OCI-LY3 (cell line): ENCODE measurements at regions not wholly inside any gene's neighbourhood (a gene's known extent, or its start where the extent isn't known, plus 50 kb on each side); places are given as distances from the start of the nearest gene placed in this dataset.

Source experiments
- H2AFZ ChIP-seq: fragments of 200-600, 300-600 bp; shearing (Covaris generic); 2 replicates; pipeline ENCODE4 v1.6.0; 2014; ENCODE audit warnings: antibody characterized with exemption, low read depth, low read length
- H3K27ac ChIP-seq: fragments of 200-600, 300-600 bp; sonication (generic); 2 replicates; pipeline ENCODE4 v1.5.1; 2014; ENCODE audit warnings: mild to moderate bottlenecking, low read length, moderate library complexity, mixed read lengths
- H3K27me3 ChIP-seq: fragments of 200-600, 300-600 bp; sonication (generic); 2 replicates; pipeline ENCODE4 v1.6.1; 2014; ENCODE audit warnings: low read depth, low read length, mixed read lengths
- H3K36me3 ChIP-seq: fragments of 200-600, 300-600 bp; sonication (generic); replicated peaks from 2 replicates; pipeline ENCODE3; 2014; ENCODE audit warnings: low read depth, low read length, mixed read lengths
- H3K4me1 ChIP-seq: fragments of 300-600, 200-600 bp; sonication (generic); 2 replicates; pipeline ENCODE4 v1.6.1; 2014; ENCODE audit warnings: low read length, mixed read lengths
- H3K4me2 ChIP-seq: fragments of 200-600, 300-600 bp; sonication (generic); 2 replicates; pipeline ENCODE4 v1.6.1; 2014; ENCODE audit warnings: low read length, mixed read lengths
- H3K4me3 ChIP-seq: fragments of 300-600, 200-600 bp; sonication (generic); 2 replicates; pipeline ENCODE4 v1.5.1; 2014; ENCODE audit warnings: antibody characterized with exemption, mild to moderate bottlenecking, low read length, moderate library complexity
- H3K79me2 ChIP-seq: fragments of 300-600, 200-600 bp; shearing (Covaris generic); 2 replicates; pipeline ENCODE4 v1.6.1; 2014; ENCODE audit warnings: mild to moderate bottlenecking, low read length, mixed read lengths
- H3K9ac ChIP-seq: fragments of 300-600, 200-600 bp; shearing (Covaris generic); 2 replicates; pipeline ENCODE4 v1.6.0; 2014; ENCODE audit warnings: mild to moderate bottlenecking, low read length, moderate library complexity
- H3K9me3 ChIP-seq: fragments of 200-600, 300-600 bp; shearing (Covaris generic); 2 replicates; pipeline ENCODE4 v1.6.1; 2014; ENCODE audit warnings: low read length, mixed read lengths; ENCODE audit not compliant: insufficient read depth
- H4K20me1 ChIP-seq: fragments of 200-600, 300-600 bp; sonication (generic); 2 replicates; pipeline ENCODE4 v1.6.1; 2016; ENCODE audit warnings: low read length, mixed read lengths; ENCODE audit not compliant: insufficient read depth
- CTCF ChIP-seq: fragments of 200-600, 300-600 bp; sonication (generic); IDR thresholded peaks from 2 replicates; pipeline ENCODE4 v1.5.1; 2014; ENCODE audit warnings: antibody characterized with exemption, low read length, low read depth
- EZH2phosphoT487 ChIP-seq: fragments of 200-600 bp; shearing (Covaris generic); IDR thresholded peaks from 2 replicates; pipeline ENCODE4 v1.6.1; 2018; ENCODE audit warnings: antibody characterized with exemption, mixed run types, low read depth

GRCh38 chr5:167049771-167050567 lies 1241.5 kb upstream of the WWC1 start:
- no peak overlapping the region for H3K27ac ChIP-seq

GRCh38 chr5:167050568-167051401 lies 1240.7 kb upstream of the WWC1 start:
- TF ChIP-seq CTCF (peak; percentile 14; the same call in 1 of the 2 replicates), EZH2phosphoT487 (no peak)
- Histone ChIP-seq H3K4me1 (no peaks in the 10 kb centered on the region), H3K79me2 (no peaks in the 10 kb centered on the region), H4K20me1 (no peaks in the 10 kb centered on the region), H3K27me3 (no peaks in the 10 kb centered on the region), H3K9me3 (no peaks in the 10 kb centered on the region), H3K36me3 (no peaks in the 10 kb centered on the region), H3K9ac (no peak overlapping the region), H3K4me3 (no peak overlapping the region), H3K4me2 (no peak overlapping the region), H2AFZ (no peak overlapping the region), H3K27ac (no peak overlapping the region)

More at GRCh38 chr5:167049771-167050567, 1241.5 kb upstream of the WWC1 start:
- no peaks in the 10 kb centered on the region for H3K9me3 ChIP-seq
- TF ChIP-seq EZH2phosphoT487 (no peak), CTCF (no peak)
- H3K79me2 ChIP-seq, result no peaks in the 10 kb centered on the region
- no peaks in the 10 kb centered on the region for H4K20me1 ChIP-seq
- no peaks in the 10 kb centered on the region for H3K27me3 ChIP-seq
- H3K9ac ChIP-seq, result no peak overlapping the region
- H3K4me2 ChIP-seq, result no peak overlapping the region
- no peaks in the 10 kb centered on the region for H3K36me3 ChIP-seq
- H3K4me3 ChIP-seq, result no peak overlapping the region
- H2AFZ ChIP-seq, result no peak overlapping the region
- H3K4me1 ChIP-seq, result no peaks in the 10 kb centered on the region

- Histone ChIP-seq H3K9ac (no peak overlapping the region), H3K4me1 (no peaks in the 10 kb centered on the region), H3K4me2 (no peak overlapping the region), H3K79me2 (no peaks in the 10 kb centered on the region), H3K4me3 (no peak overlapping the region), H3K9me3 (no peaks in the 10 kb centered on the region), H3K27ac (no peak overlapping the region), H3K36me3 (no peaks in the 10 kb centered on the region), H3K27me3 (no peaks in the 10 kb centered on the region), H2AFZ (no peak overlapping the region), H4K20me1 (no peaks in the 10 kb centered on the region)
- TF ChIP-seq EZH2phosphoT487 (no peak), CTCF (no peak)
Observed at GRCh38 chr5:167051402-167051768, 1240.1 kb upstream of the WWC1 start.

- Histone ChIP-seq H3K79me2 (no peaks in the 10 kb centered on the region), H3K4me3 (no peak overlapping the region), H3K9me3 (no peaks in the 10 kb centered on the region), H3K36me3 (no peaks in the 10 kb centered on the region), H4K20me1 (no peaks in the 10 kb centered on the region), H2AFZ (no peak overlapping the region), H3K27me3 (no peaks in the 10 kb centered on the region), H3K4me1 (no peaks in the 10 kb centered on the region), H3K9ac (no peak overlapping the region), H3K27ac (no peak overlapping the region), H3K4me2 (no peak overlapping the region)
- TF ChIP-seq EZH2phosphoT487, result no peak
- no peak for TF ChIP-seq CTCF
Observed at GRCh38 chr5:167052791-167053190, 1238.7 kb upstream of the WWC1 start.
